PFSK-1 (cell line): ENCODE measurements at regions not wholly inside any gene's neighbourhood (a gene's known extent, or its start where the extent isn't known, plus 50 kb on each side); places are given as distances from the start of the nearest gene placed in this dataset.

ENCODE experiments used
- FOXP2 ChIP-seq: optimal IDR thresholded peaks from 2 replicates; pipeline ENCODE3; 2011; ENCODE audit warnings: borderline replicate concordance, control low read depth, inconsistent platforms; ENCODE audit not compliant: insufficient read depth; ENCODE audit errors: extremely low read length, extremely low read depth
- POLR2AphosphoS5 ChIP-seq: IDR thresholded peaks from 2 replicates; pipeline ENCODE4 v1.6.1; 2012; ENCODE audit warnings: low read depth, mild to moderate bottlenecking, control low read depth, low read length, moderate library complexity
- REST ChIP-seq, 2 experiments: IDR thresholded peaks; 2 replicates each; pipeline versions ENCODE4 v1.6.1 to v1.8.0; 2011 to 2012; ENCODE audit warnings: low read depth in 2 of 2, low read length in 2 of 2, control low read depth in 1 of 2, inconsistent platforms in 1 of 2, mild to moderate bottlenecking in 1 of 2, moderate library complexity in 1 of 2; ENCODE audit not compliant: insufficient read depth in 1 of 2
- SIN3A ChIP-seq: IDR thresholded peaks from 2 replicates; pipeline ENCODE4 v1.6.1; 2012; ENCODE audit warnings: mild to moderate bottlenecking, low read length, moderate library complexity, borderline replicate concordance; ENCODE audit not compliant: insufficient read depth
- TAF1 ChIP-seq: IDR thresholded peaks from 2 replicates; pipeline ENCODE4 v1.6.1; 2012; ENCODE audit warnings: low read length, control low read depth, borderline replicate concordance; ENCODE audit not compliant: insufficient read depth

- TF ChIP-seq REST (IDR thresholded peaks at IDR 0.05; ENCODE audit: insufficient read depth in 1 of 2, low read depth in 2 of 2, low read length in 2 of 2) (no peak), TAF1 (no peak), POLR2AphosphoS5 (no peak), SIN3A (no peak), FOXP2 (no peak)
Observed at GRCh38 chr21:27721675-27722074, 754.8 kb upstream of the ADAMTS5 start.

- TF ChIP-seq FOXP2 (no peak), REST (IDR thresholded peaks at IDR 0.05; ENCODE audit: insufficient read depth in 1 of 2, low read depth in 2 of 2, low read length in 2 of 2) (no peak), POLR2AphosphoS5 (no peak), TAF1 (no peak), SIN3A (no peak)
Observed at GRCh38 chr21:27719226-27719625, 752.3 kb upstream of the ADAMTS5 start.

DNA sequence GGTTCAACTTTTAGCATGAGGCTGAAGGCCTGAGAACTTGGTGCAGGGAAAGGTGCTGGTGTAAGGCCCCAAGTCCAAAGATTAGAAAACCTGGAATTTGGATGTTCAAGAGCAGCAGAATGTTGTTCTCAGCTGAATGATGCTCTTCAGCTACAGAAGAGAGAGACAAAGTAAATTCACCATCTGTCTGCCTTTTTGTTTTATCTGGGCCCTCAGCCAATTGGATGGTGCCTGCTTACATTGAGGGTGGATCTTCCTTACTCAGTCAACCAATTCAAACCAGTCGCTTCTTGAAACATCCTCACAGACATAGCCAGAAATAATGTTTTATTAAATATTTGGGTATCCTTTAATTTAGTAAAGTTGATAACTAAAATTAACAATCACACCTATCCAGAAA lies 748.2 kb upstream of the ADAMTS5 start:
- no peak for TF ChIP-seq FOXP2
- no peak for TF ChIP-seq REST (IDR thresholded peaks at IDR 0.05; ENCODE audit: insufficient read depth in 1 of 2, low read depth in 2 of 2, low read length in 2 of 2)
- TF ChIP-seq TAF1: no peak
- TF ChIP-seq SIN3A: no peak
- TF ChIP-seq POLR2AphosphoS5: no peak

- no peak for TF ChIP-seq SIN3A
- TF ChIP-seq POLR2AphosphoS5: no peak
- TF ChIP-seq FOXP2: no peak
- no peak for TF ChIP-seq TAF1
- no peak for TF ChIP-seq REST (IDR thresholded peaks at IDR 0.05; ENCODE audit: insufficient read depth in 1 of 2, low read depth in 2 of 2, low read length in 2 of 2)
Observed at GRCh38 chr21:27713154-27714109, 746.5 kb upstream of the ADAMTS5 start.
